K562 (cell line): ENCODE measurements at regions not wholly inside any gene's neighbourhood (a gene's known extent, or its start where the extent isn't known, plus 50 kb on each side); places are given as distances from the start of the nearest gene placed in this dataset.

ENCODE experiments used
- ATAC-seq: fragments of 200-7000 bp; cut with Tn5 transposase; 3 replicates; pipeline ENCODE4 v1.9.1; 2020; ENCODE audit warnings: moderate library complexity
- BruUV-seq: library from RNA; stranded (reverse); fragments of 400-500 nt; replicated peaks from 2 replicates; lab custom pipeline; 2021; lab: Mats Ljungman, UMichigan
- CTCF ChIA-PET: fragments of 300-600 bp; formaldehyde crosslinking; extraction: SDS; loops from one replicate; lab custom pipeline; 2021; ENCODE audit warnings: low intra/inter-chr PET ratio; lab: Yijun Ruan, JAX
- POLR2A ChIA-PET: fragments of 300-600, 350-650 bp; sonication (Branson Sonifier 250); formaldehyde crosslinking; extraction: SDS; loops from one replicate; lab custom pipeline; 2021; ENCODE audit warnings: antibody characterized with exemption, inconsistent platforms; lab: Yijun Ruan, JAX
- DNase-seq, 4 experiments: peaks; one replicate each; pipeline versions ENCODE4 v3.0.0 to v3.0.0-alpha.2; 2011 to 2018; ENCODE audit warnings: low spot score in 3 of 4, mixed read lengths in 3 of 4; ENCODE audit errors: extremely low read depth in 1 of 4
- FAIRE-seq: peaks from 2 replicates; lab custom pipeline; 2011; peaks lifted over from hg19 to GRCh38; lab: Jason Lieb, UNC
- H2AFZ ChIP-seq: 2 replicates; pipeline ENCODE4 v1.6.0; 2011; ENCODE audit warnings: low read depth, low read length, control low read depth, inconsistent platforms
- H3K27ac ChIP-seq: fragments of 200-600 bp; 3 replicates; pipeline ENCODE4 v1.8.0; 2011; ENCODE audit warnings: low read depth, mild to moderate bottlenecking, control low read depth, inconsistent platforms, low read length, moderate library complexity, mixed read lengths; ENCODE audit errors: extremely low read depth
- H3K27me3 ChIP-seq, 2 experiments: fragments of 300-600 bp in 1 of 2; 2 replicates in 1 of 2; 3 replicates in 1 of 2; pipeline versions ENCODE4 v1.6.0 to v1.8.0; 2011; ENCODE audit warnings: inconsistent platforms in 2 of 2, low read length in 2 of 2, mild to moderate bottlenecking in 1 of 2, mixed read lengths in 1 of 2, moderate library complexity in 1 of 2; ENCODE audit not compliant: control insufficient read depth in 2 of 2, insufficient read depth in 2 of 2
- H3K36me3 ChIP-seq: fragments of 300-600 bp; 3 replicates; pipeline ENCODE4 v1.8.0; 2011; ENCODE audit warnings: mild to moderate bottlenecking, low read length, inconsistent platforms; ENCODE audit not compliant: control insufficient read depth, insufficient read depth
- H3K4me1 ChIP-seq, 2 experiments: fragments of 200-600 bp in 1 of 2; replicated peaks in 1 of 2; 2 replicates in 1 of 2; 3 replicates in 1 of 2; pipeline versions ENCODE4 v1.5.1 to v1.8.0; 2011; ENCODE audit warnings: inconsistent platforms in 2 of 2, low read length in 2 of 2, mild to moderate bottlenecking in 1 of 2, mixed read lengths in 1 of 2, moderate library complexity in 1 of 2; ENCODE audit not compliant: control insufficient read depth in 2 of 2, insufficient read depth in 2 of 2
- H3K4me2 ChIP-seq: 2 replicates; pipeline ENCODE4 v1.6.1; 2011; ENCODE audit warnings: low read length, control low read depth, inconsistent platforms, mixed read lengths; ENCODE audit not compliant: insufficient read depth
- H3K4me3 ChIP-seq: fragments of 200-600 bp; sonication (generic), shearing (Covaris generic); 2 replicates; pipeline ENCODE4 v1.5.1; 2016; ENCODE audit warnings: control low read depth, inconsistent platforms
- H3K79me2 ChIP-seq: fragments of 200-600 bp; 3 replicates; pipeline ENCODE4 v1.8.0; 2011; ENCODE audit warnings: low read length, inconsistent platforms; ENCODE audit not compliant: control insufficient read depth, insufficient read depth
- H3K9ac ChIP-seq, 2 experiments: 2 replicates each; pipeline versions ENCODE4 v1.6.0 to v1.6.1; 2011; ENCODE audit warnings: low read depth in 2 of 2, low read length in 2 of 2, control low read depth in 1 of 2, inconsistent platforms in 1 of 2, mild to moderate bottlenecking in 1 of 2, mixed read lengths in 1 of 2; ENCODE audit not compliant: insufficient read depth in 1 of 2
- H3K9me1 ChIP-seq: one replicate; pipeline ENCODE4 v1.6.0; 2011; ENCODE audit warnings: inconsistent platforms, mild to moderate bottlenecking, low read length, moderate library complexity; ENCODE audit not compliant: control insufficient read depth, insufficient read depth
- H3K9me3 ChIP-seq: replicated peaks from 2 replicates; pipeline ENCODE4 v1.5.1; 2011; ENCODE audit warnings: low read depth, low read length, inconsistent platforms; ENCODE audit not compliant: control insufficient read depth, insufficient read depth
- H4K20me1 ChIP-seq: replicated peaks from 2 replicates; pipeline ENCODE4 v1.6.1; 2011; ENCODE audit warnings: low read length, inconsistent platforms, mixed read lengths; ENCODE audit not compliant: control insufficient read depth, insufficient read depth
- CTCF ChIP-seq, 3 experiments: IDR thresholded peaks in 2 of 3; conservative IDR thresholded peaks in 1 of 3; 2 replicates each; pipeline ENCODE4 v1.5.1; 2011 to 2012; ENCODE audit warnings: low read length in 3 of 3, mild to moderate bottlenecking in 3 of 3, control low read depth in 2 of 3, improper control_type of control experiment in 1 of 3, inconsistent platforms in 1 of 3, low read depth in 1 of 3, mixed read lengths in 1 of 3, moderate library complexity in 1 of 3; ENCODE audit not compliant: insufficient read depth in 2 of 3
- CXXC5 ChIP-seq: fragments of 250-450 bp; sonication (Bioruptor Pico); IDR thresholded peaks from 2 replicates; pipeline ENCODE4 v1.8.0; 2022; ENCODE audit warnings: inconsistent platforms, mild to moderate bottlenecking, moderate library complexity
- ELK1 ChIP-seq: sonication (generic); formaldehyde crosslinking; IDR thresholded peaks from 2 replicates; pipeline ENCODE4 v1.8.1; 2022; ENCODE audit warnings: missing genetic modification reagents
- ESRRB ChIP-seq: fragments of 250-450 bp; sonication (Bioruptor Pico); IDR thresholded peaks from 2 replicates; pipeline ENCODE4 v1.5.0; 2020; ENCODE audit warnings: mild to moderate bottlenecking, moderate library complexity, borderline replicate concordance
- ETS2 ChIP-seq: IDR thresholded peaks from 2 replicates; pipeline ENCODE4 v1.6.1; 2016; ENCODE audit warnings: borderline replicate concordance, missing genetic modification characterization, mild to moderate bottlenecking, moderate library complexity, missing compliant biosample characterization; ENCODE audit not compliant: poor library complexity, severe bottlenecking
- HDAC3 ChIP-seq: fragments of 450-650 bp; IDR thresholded peaks from 2 replicates; pipeline ENCODE4 v1.6.1; 2018; ENCODE audit warnings: borderline replicate concordance, mild to moderate bottlenecking, moderate library complexity; ENCODE audit not compliant: partially characterized antibody
- KLF13 ChIP-seq: fragments of 450-650 bp; IDR thresholded peaks from 2 replicates; pipeline ENCODE4 v1.6.1; 2016; ENCODE audit warnings: missing genetic modification characterization, low read depth, mild to moderate bottlenecking, missing compliant biosample characterization, moderate library complexity, borderline replicate concordance
- RAD21 ChIP-seq, 2 experiments: fragments of 250-450 bp in 1 of 2; fragments of 450-650 bp in 1 of 2; sonication (Bioruptor Pico) in 1 of 2; formaldehyde crosslinking in 1 of 2; IDR thresholded peaks in 1 of 2; conservative IDR thresholded peaks in 1 of 2; 2 replicates each; pipeline versions ENCODE4 v1.4.0 to v1.8.0; 2020 to 2022; ENCODE audit warnings: mild to moderate bottlenecking in 2 of 2, moderate library complexity in 1 of 2
- RBM22 ChIP-seq: fragments of 200-400 bp; formaldehyde crosslinking; IDR thresholded peaks from 2 replicates; pipeline ENCODE4 v1.6.1; 2018; ENCODE audit warnings: low read length, low read depth; ENCODE audit not compliant: poor library complexity, severe bottlenecking
- SMARCA5 ChIP-seq: fragments of 450-650 bp; IDR thresholded peaks from 2 replicates; pipeline ENCODE4 v1.6.1; 2016
- ZFX ChIP-seq: sonication (generic); formaldehyde crosslinking; IDR thresholded peaks from 2 replicates; pipeline ENCODE4 v1.8.0; 2022; ENCODE audit warnings: mild to moderate bottlenecking, missing genetic modification reagents, moderate library complexity
- ZNF354B ChIP-seq: fragments of 250-450 bp; sonication (Bioruptor Pico); IDR thresholded peaks from 2 replicates; pipeline ENCODE4 v1.4.0; 2020
- ZNF699 ChIP-seq: fragments of 250-450 bp; sonication (Bioruptor Pico); IDR thresholded peaks from 2 replicates; pipeline ENCODE4 v1.8.0; 2021; ENCODE audit warnings: mild to moderate bottlenecking, moderate library complexity; ENCODE audit not compliant: insufficient replicate concordance
- WGBS: fragments of 100-300 bp; shearing (Covaris generic); methylation state at CpG from one replicate; pipeline ENCODE4 v1.1.6; 2016; ENCODE audit warnings: low coverage, mixed read lengths; ENCODE audit not compliant: insufficient coverage; ENCODE audit errors: missing lambda C conversion rate; 5-methylcytosine and 5-hydroxymethylcytosine counted together
- in situ Hi-C: fragments of 300-500 bp; cut with MboI; formaldehyde crosslinking; loops from 4 replicates; pipeline ENCODE4 v1.15.0; 2018; ENCODE audit warnings: inconsistent platforms, mixed read lengths
- intact Hi-C: fragments of 100-400 bp; cut with micrococcal nuclease; formaldehyde crosslinking; loops from 2 replicates; pipeline ENCODE4 v1.14.2; 2022

GRCh38 chr17:71472809-71473789 is 647.7 kb upstream of the SOX9 start:
- ATAC-seq (no peak), FAIRE-seq (no peak), DNase-seq (peak; percentile 5 to 8 (median 7))
- TF ChIP-seq ZFX = no peak
- TF ChIP-seq RAD21 (CRISPR knock-in tag; conservative IDR thresholded peaks at IDR 0.05 in 1 of 2, IDR thresholded peaks at IDR 0.05 in 1 of 2) = peak in 1 of 2 experiments; percentile 11; a peak in 1 of 4 replicates
- no peak for TF ChIP-seq ZNF699 (CRISPR knock-in tag)
- TF ChIP-seq RBM22 = no peak
- TF ChIP-seq ZNF354B (CRISPR knock-in tag) = no peak
- peak in 1 of 3 experiments; percentile 16; a peak in 1 of 6 replicates for TF ChIP-seq CTCF (IDR thresholded peaks at IDR 0.05 in 2 of 3, conservative IDR thresholded peaks at IDR 0.05 in 1 of 3; ENCODE audit: insufficient read depth in 2 of 3, low read depth in 1 of 3, low read length in 3 of 3)
- TF ChIP-seq HDAC3 = no peak
- TF ChIP-seq ETS2 (tag) = no peak
- no peak for TF ChIP-seq ELK1
- no peak for TF ChIP-seq ESRRB (CRISPR knock-in tag)
- TF ChIP-seq CXXC5 (CRISPR knock-in tag) = no peak
- no peak for TF ChIP-seq KLF13 (tag)
- no peak for TF ChIP-seq SMARCA5
- intact Hi-C loops = no loop called here
- H2AFZ ChIP-seq = no peak overlapping the region
- in situ Hi-C loops = no loop called here
- no peak overlapping the region for H3K4me3 ChIP-seq
- H3K4me1 ChIP-seq = no peaks in the 10 kb centered on the region
- CTCF ChIA-PET = no interaction called here
- POLR2A ChIA-PET = no interaction called here
- no peak overlapping the region for H3K27ac ChIP-seq
- H4K20me1 ChIP-seq = no peaks in the 10 kb centered on the region
- H3K9me3 ChIP-seq = no peaks in the 10 kb centered on the region
- no peak overlapping the region for H3K9ac ChIP-seq
- no peaks in the 10 kb centered on the region for H3K9me1 ChIP-seq
- 2% methylated on average over 7 of the region's 7 CpGs for WGBS
- H3K36me3 ChIP-seq = no peaks in the 10 kb centered on the region
- H3K4me2 ChIP-seq = no peak overlapping the region
- H3K79me2 ChIP-seq = no peaks in the 10 kb centered on the region
- no peaks in the 10 kb centered on the region for H3K27me3 ChIP-seq
- no TSS peak for BruUV-seq
